ENCODE measurements at regions not wholly inside any gene's neighbourhood (a gene's known extent, or its start where the extent isn't known, plus 50 kb on each side); places are given as distances from the start of the nearest gene placed in this dataset.

GRCh38 chr1:108055387-108055786 lies 90.4 kb upstream of the VAV3 start:
- Histone ChIP-seq H3K4me3 (no peak overlapping the region), H3K9me3 (ENCODE audit: low read depth, low read length) (no peaks in the 10 kb centered on the region), H3K27ac (no peak overlapping the region), H3K36me3 (ENCODE audit: insufficient read depth, low read length) (no peaks in the 10 kb centered on the region), H3K9ac (ENCODE audit: insufficient read length) (no peak overlapping the region)
- TF ChIP-seq EZH2 (IDR thresholded peaks at IDR 0.05) (no peak), POLR2AphosphoS5 (IDR thresholded peaks at IDR 0.05; ENCODE audit: borderline replicate concordance, low read depth, low read length) (no peak), FOXP2 (optimal IDR thresholded peaks at IDR 0.05; ENCODE audit: control extremely low read depth, extremely low read length, insufficient read depth) (no peak)
- DNase-seq (ENCODE audit: low read depth, low spot score), result no peak

- Histone ChIP-seq H3K27ac (no peak overlapping the region), H3K4me3 (no peak overlapping the region), H3K9ac (ENCODE audit: insufficient read length) (no peak overlapping the region), H3K9me3 (ENCODE audit: low read depth, low read length) (no peaks in the 10 kb centered on the region), H3K36me3 (ENCODE audit: insufficient read depth, low read length) (no peaks in the 10 kb centered on the region)
- TF ChIP-seq FOXP2 (optimal IDR thresholded peaks at IDR 0.05; ENCODE audit: control extremely low read depth, extremely low read length, insufficient read depth), result no peak
- no peak for TF ChIP-seq EZH2 (IDR thresholded peaks at IDR 0.05)
- no peak for TF ChIP-seq POLR2AphosphoS5 (IDR thresholded peaks at IDR 0.05; ENCODE audit: borderline replicate concordance, low read depth, low read length)
- DNase-seq (ENCODE audit: low read depth, low spot score), result no peak
These were observed 89.4 kb upstream of the VAV3 start for GRCh38 chr1:108054396-108054795.

- Histone ChIP-seq H3K27ac (no peak overlapping the region), H3K4me3 (no peak overlapping the region), H3K9ac (ENCODE audit: insufficient read length) (no peak overlapping the region), H3K36me3 (ENCODE audit: insufficient read depth, low read length) (no peaks in the 10 kb centered on the region), H3K9me3 (ENCODE audit: low read depth, low read length) (no peaks in the 10 kb centered on the region)
- DNase-seq (ENCODE audit: low read depth, low spot score), result no peak
- TF ChIP-seq FOXP2 (optimal IDR thresholded peaks at IDR 0.05; ENCODE audit: control extremely low read depth, extremely low read length, insufficient read depth) (no peak), EZH2 (IDR thresholded peaks at IDR 0.05) (no peak), POLR2AphosphoS5 (IDR thresholded peaks at IDR 0.05; ENCODE audit: borderline replicate concordance, low read depth, low read length) (no peak)
These were observed 88.5 kb upstream of the VAV3 start for GRCh38 chr1:108053270-108054013.

GRCh38 chr1:108051631-108052377 lies 86.8 kb upstream of the VAV3 start:
- no peaks in the 10 kb centered on the region for H3K36me3 ChIP-seq (ENCODE audit: insufficient read depth, low read length)
- no peak overlapping the region for H3K27ac ChIP-seq
- TF ChIP-seq EZH2 (IDR thresholded peaks at IDR 0.05), result no peak
- TF ChIP-seq FOXP2 (optimal IDR thresholded peaks at IDR 0.05; ENCODE audit: control extremely low read depth, extremely low read length, insufficient read depth), result no peak
- no peak for TF ChIP-seq POLR2AphosphoS5 (IDR thresholded peaks at IDR 0.05; ENCODE audit: borderline replicate concordance, low read depth, low read length)
- H3K4me3 ChIP-seq, result no peak overlapping the region
- no peak for DNase-seq (ENCODE audit: low read depth, low spot score)
- no peaks in the 10 kb centered on the region for H3K9me3 ChIP-seq (ENCODE audit: low read depth, low read length)
- H3K9ac ChIP-seq (ENCODE audit: insufficient read length), result no peak overlapping the region

GRCh38 chr1:108050911-108051629 lies 86.1 kb upstream of the VAV3 start:
- TF ChIP-seq EZH2 (IDR thresholded peaks at IDR 0.05) (no peak), FOXP2 (optimal IDR thresholded peaks at IDR 0.05; ENCODE audit: control extremely low read depth, extremely low read length, insufficient read depth) (no peak), POLR2AphosphoS5 (IDR thresholded peaks at IDR 0.05; ENCODE audit: borderline replicate concordance, low read depth, low read length) (no peak)
- H3K9me3 ChIP-seq (ENCODE audit: low read depth, low read length), result no peaks in the 10 kb centered on the region
- H3K27ac ChIP-seq, result no peak overlapping the region
- DNase-seq (ENCODE audit: low read depth, low spot score), result no peak
- H3K9ac ChIP-seq (ENCODE audit: insufficient read length), result no peak overlapping the region
- no peak overlapping the region for H3K4me3 ChIP-seq
- H3K36me3 ChIP-seq (ENCODE audit: insufficient read depth, low read length), result no peaks in the 10 kb centered on the region

- H3K36me3 ChIP-seq (ENCODE audit: insufficient read depth, low read length), result no peaks in the 10 kb centered on the region
- no peak overlapping the region for H3K27ac ChIP-seq
- no peak overlapping the region for H3K4me3 ChIP-seq
- TF ChIP-seq FOXP2 (optimal IDR thresholded peaks at IDR 0.05; ENCODE audit: control extremely low read depth, extremely low read length, insufficient read depth) (no peak), EZH2 (IDR thresholded peaks at IDR 0.05) (no peak), POLR2AphosphoS5 (IDR thresholded peaks at IDR 0.05; ENCODE audit: borderline replicate concordance, low read depth, low read length) (no peak)
- DNase-seq (ENCODE audit: low read depth, low spot score), result no peak
- no peaks in the 10 kb centered on the region for H3K9me3 ChIP-seq (ENCODE audit: low read depth, low read length)
- H3K9ac ChIP-seq (ENCODE audit: insufficient read length), result no peak overlapping the region
These were observed 85.2 kb upstream of the VAV3 start for GRCh38 chr1:108050158-108050557.

- H3K36me3 ChIP-seq (ENCODE audit: insufficient read depth, low read length), result no peaks in the 10 kb centered on the region
- no peak for DNase-seq (ENCODE audit: low read depth, low spot score)
- H3K27ac ChIP-seq, result no peak overlapping the region
- TF ChIP-seq EZH2 (IDR thresholded peaks at IDR 0.05) (no peak), FOXP2 (optimal IDR thresholded peaks at IDR 0.05; ENCODE audit: control extremely low read depth, extremely low read length, insufficient read depth) (no peak), POLR2AphosphoS5 (IDR thresholded peaks at IDR 0.05; ENCODE audit: borderline replicate concordance, low read depth, low read length) (no peak)
- H3K4me3 ChIP-seq, result no peak overlapping the region
- H3K9ac ChIP-seq (ENCODE audit: insufficient read length), result no peak overlapping the region
- H3K9me3 ChIP-seq (ENCODE audit: low read depth, low read length), result no peaks in the 10 kb centered on the region
These were observed 84.3 kb upstream of the VAV3 start for GRCh38 chr1:108049178-108049819.

All from SK-N-MC (cell line).